Transverse colon (tissue), 4 donors: ENCODE measurements at regions not wholly inside any gene's neighbourhood (a gene's known extent, or its start where the extent isn't known, plus 50 kb on each side); places are given as distances from the start of the nearest gene placed in this dataset.

Experiments used
- DNase-seq: peaks from one replicate; pipeline ENCODE4 v3.0.0-alpha.2; 2019
- H3K27ac ChIP-seq, 4 donors: fragments of 200-600 bp; sonication (generic); 2 replicates each; pipeline ENCODE4 v1.5.1; 2016 to 2018; ENCODE audit warnings: inconsistent platforms in 4 of 4
- H3K27me3 ChIP-seq: fragments of 200-600 bp; sonication (generic); 2 replicates; pipeline ENCODE4 v1.5.1; 2017; ENCODE audit warnings: inconsistent platforms
- H3K36me3 ChIP-seq, 4 donors: fragments of 200-600 bp; sonication (generic); 2 replicates each; pipeline ENCODE4 v1.5.1; 2017 to 2019; ENCODE audit warnings: inconsistent platforms in 4 of 4
- H3K4me1 ChIP-seq, 4 donors: fragments of 200-600 bp; sonication (generic); 2 replicates each; pipeline ENCODE4 v1.5.1; 2017 to 2020; ENCODE audit warnings: inconsistent platforms in 4 of 4
- H3K4me3 ChIP-seq, 4 donors: fragments of 200-600 bp; sonication (generic); 1 replicate in 1 of 4; 2 replicates in 3 of 4; pipeline versions ENCODE4 v1.5.1 to v1.6.1; 2017 to 2019; ENCODE audit warnings: inconsistent platforms in 4 of 4
- H3K9me3 ChIP-seq, 2 donors: fragments of 200-600 bp; sonication (generic); 2 replicates each; pipeline ENCODE4 v1.5.1; 2017 to 2019; ENCODE audit warnings: inconsistent platforms in 2 of 2
- CTCF ChIP-seq, 5 experiments: fragments of 200-600 bp in 3 of 5; fragments of 450-650 bp in 2 of 5; sonication (generic) in 3 of 5; IDR thresholded peaks; 1 replicate in 2 of 5; 2 replicates in 3 of 5; pipeline ENCODE4 v1.5.1; 2016 to 2017; ENCODE audit warnings: antibody characterized with exemption in 5 of 5, inconsistent platforms in 3 of 5, mild to moderate bottlenecking in 2 of 5, moderate library complexity in 1 of 5
- EP300 ChIP-seq: sonication (generic); formaldehyde crosslinking; IDR thresholded peaks from one replicate; pipeline ENCODE4 v1.6.1; 2017; ENCODE audit warnings: antibody characterized with exemption, low read depth
- POLR2A ChIP-seq: fragments of 450-650 bp; IDR thresholded peaks from one replicate; pipeline ENCODE4 v1.6.1; 2016; ENCODE audit warnings: antibody characterized with exemption, mild to moderate bottlenecking, moderate library complexity
- POLR2AphosphoS5 ChIP-seq, 3 donors: sonication (generic); formaldehyde crosslinking; IDR thresholded peaks; one replicate each; pipeline ENCODE4 v1.6.1; 2016; ENCODE audit warnings: antibody characterized with exemption in 3 of 3
- WGBS, 2 donors: methylation state at CpG; one replicate each; pipeline ENCODE4 v1.1.5; 2018; ENCODE audit warnings: low coverage in 1 of 2; 5-methylcytosine and 5-hydroxymethylcytosine counted together
- in situ Hi-C, 4 donors: fragments of 200-750 bp; cut with MboI; loops; one replicate each; pipeline versions ENCODE4 v1.15.0 to v1.15.1; 2017; ENCODE audit warnings: low sequenced_read_pairs in 3 of 4, low pct_ligation_motif_present in 1 of 4, low pct_unique_long_range_greater_than_20kb in 1 of 4
- intact Hi-C: fragments of 100-400 bp; cut with DNase I; formaldehyde crosslinking; loops from one replicate; pipeline ENCODE4 v1.15.1; 2023; ENCODE audit warnings: low total_unique reads

GRCh38 chr12:19726122-19726521 lies 286.8 kb downstream of the AEBP2 start:
- DNase-seq: no peak
- Histone ChIP-seq H3K4me3 (no peak overlapping the region), H3K4me1 (no peaks in the 10 kb centered on the region), H3K9me3 (no peaks in the 10 kb centered on the region), H3K36me3 (no peaks in the 10 kb centered on the region), H3K27me3 (no peaks in the 10 kb centered on the region), H3K27ac (no peak overlapping the region)
- 85 to 100% methylated on average over 1 to 5 of the region's 5 CpGs for WGBS, 2 donors
- TF ChIP-seq CTCF (IDR thresholded peaks at IDR 0.05) (no peak), POLR2A (no peak), POLR2AphosphoS5 (IDR thresholded peaks at IDR 0.05) (no peak), EP300 (no peak)
- intact Hi-C loops: no loop called here
- in situ Hi-C loops: no loop called here

- Histone ChIP-seq H3K9me3 (no peaks in the 10 kb centered on the region), H3K27ac (no peak overlapping the region), H3K36me3 (no peaks in the 10 kb centered on the region), H3K27me3 (no peaks in the 10 kb centered on the region), H3K4me3 (no peak overlapping the region), H3K4me1 (no peaks in the 10 kb centered on the region)
- TF ChIP-seq EP300 (no peak), POLR2AphosphoS5 (IDR thresholded peaks at IDR 0.05) (no peak), POLR2A (no peak), CTCF (IDR thresholded peaks at IDR 0.05) (no peak)
- DNase-seq: no peak
- WGBS, 2 donors: 88% methylated on average over 5 of the region's 6 CpGs; no CpG with 5 or more reads in 1 of the 2 donors
- in situ Hi-C loops: no loop called here
- intact Hi-C loops: no loop called here
These were observed 287.3 kb downstream of the AEBP2 start for GRCh38 chr12:19726592-19726991.

GRCh38 chr12:19737019-19737418 lies 297.7 kb downstream of the AEBP2 start:
- Histone ChIP-seq H3K27ac (no peak overlapping the region), H3K36me3 (no peaks in the 10 kb centered on the region), H3K4me1 (peaks cover 0 to 5% (median 2%) of the 10 kb centered on the region in 4 donors), H3K4me3 (no peak overlapping the region), H3K9me3 (no peaks in the 10 kb centered on the region), H3K27me3 (no peaks in the 10 kb centered on the region)
- TF ChIP-seq POLR2AphosphoS5 (IDR thresholded peaks at IDR 0.05) (no peak), POLR2A (no peak), CTCF (IDR thresholded peaks at IDR 0.05) (no peak), EP300 (no peak)
- in situ Hi-C loops: no loop called here
- no peak for DNase-seq
- intact Hi-C loops: loop anchor here (5.0 kb wide), 1 partner anchor 1060 kb away; no protein-coding TSS in a partner anchor

- in situ Hi-C loops (no loop called here), intact Hi-C loops (loop anchor here (5.0 kb wide), 1 partner anchor 1058 kb away; no protein-coding TSS in a partner anchor)
- Histone ChIP-seq H3K27ac (no peak overlapping the region), H3K27me3 (no peaks in the 10 kb centered on the region), H3K4me3 (no peak overlapping the region), H3K4me1 (peaks cover 0 to 5% (median 2%) of the 10 kb centered on the region in 4 donors), H3K9me3 (no peaks in the 10 kb centered on the region), H3K36me3 (no peaks in the 10 kb centered on the region)
- WGBS, 2 donors: 53 to 60% methylated on average over 3 of the region's 3 CpGs
- no peak for TF ChIP-seq POLR2A
- TF ChIP-seq CTCF (IDR thresholded peaks at IDR 0.05): peak; percentile 44 to 56 (median 54)
- DNase-seq: peak; percentile 16
These were observed 300.0 kb downstream of the AEBP2 start for GRCh38 chr12:19739195-19739776.
